HEK293 (cell line): ENCODE measurements at regions not wholly inside any gene's neighbourhood (a gene's known extent, or its start where the extent isn't known, plus 50 kb on each side); places are given as distances from the start of the nearest gene placed in this dataset.
A peak's percentile ranks its signal among the peaks of the same experiment; 100 is the strongest.

Experiments
- CTCF ChIA-PET: fragments of 350-600 bp; formaldehyde crosslinking; extraction: SDS; loops from one replicate; lab custom pipeline; 2021; ENCODE audit warnings: antibody characterized with exemption; lab: Yijun Ruan, JAX
- POLR2A ChIA-PET: fragments of 300-600 bp; formaldehyde crosslinking; extraction: SDS; loops from one replicate; lab custom pipeline; 2020; ENCODE audit warnings: antibody characterized with exemption, inconsistent platforms; lab: Yijun Ruan, JAX
- H3K27ac ChIP-seq: fragments of 200-500 bp; sonication (Bioruptor generic); 2 replicates; pipeline ENCODE4 v1.5.1; 2014; ENCODE audit warnings: low read depth, low read length, control low read depth, inconsistent platforms; ENCODE audit errors: extremely low read depth
- H3K36me3 ChIP-seq, 2 experiments: fragments of 200-500 bp in 1 of 2; sonication (Bioruptor generic) in 1 of 2; 1 replicate in 1 of 2; 2 replicates in 1 of 2; pipeline ENCODE4 v1.5.1; 2014 to 2017; ENCODE audit warnings: inconsistent platforms in 2 of 2, low read length in 2 of 2; ENCODE audit not compliant: control insufficient read depth in 2 of 2, insufficient read depth in 1 of 2
- H3K4me1 ChIP-seq: fragments of 200-500 bp; sonication (Bioruptor generic); 2 replicates; pipeline ENCODE4 v1.5.1; 2014; ENCODE audit warnings: mild to moderate bottlenecking, low read length, inconsistent platforms; ENCODE audit not compliant: control insufficient read depth, insufficient read depth
- H3K4me3 ChIP-seq: 2 replicates; pipeline ENCODE4 v1.5.1; 2011; ENCODE audit warnings: low read depth, mild to moderate bottlenecking, control low read depth, low read length, moderate library complexity
- H3K9me3 ChIP-seq: fragments of 200-500 bp; sonication (Bioruptor generic); 2 replicates; pipeline ENCODE4 v1.5.1; 2014; ENCODE audit warnings: low read depth, low read length, inconsistent platforms; ENCODE audit not compliant: control insufficient read depth, insufficient read depth
- FEZF1 ChIP-seq: fragments of 450-650 bp; formaldehyde crosslinking; IDR thresholded peaks from 2 replicates; pipeline ENCODE4 v1.5.1; 2016; ENCODE audit warnings: missing biosample characterization, missing genetic modification characterization
- GLIS1 ChIP-seq: fragments of 450-650 bp; formaldehyde crosslinking; IDR thresholded peaks from 2 replicates; pipeline ENCODE4 v1.5.1; 2016; ENCODE audit warnings: missing biosample characterization, missing genetic modification characterization
- HOXD13 ChIP-seq: sonication (generic); formaldehyde crosslinking; IDR thresholded peaks from 2 replicates; pipeline ENCODE4 v1.8.0; 2022; ENCODE audit warnings: missing genetic modification reagents, borderline replicate concordance
- IKZF3 ChIP-seq: fragments of 450-650 bp; IDR thresholded peaks from 2 replicates; pipeline ENCODE4 v1.5.0; 2018; ENCODE audit warnings: missing biosample characterization, mild to moderate bottlenecking, missing genetic modification characterization, moderate library complexity
- MZF1 ChIP-seq: fragments of 450-650 bp; formaldehyde crosslinking; IDR thresholded peaks from 2 replicates; pipeline ENCODE4 v1.5.1; 2017; ENCODE audit warnings: missing biosample characterization, missing genetic modification characterization, borderline replicate concordance
- OSR2 ChIP-seq: fragments of 450-650 bp; formaldehyde crosslinking; IDR thresholded peaks from 2 replicates; pipeline ENCODE4 v1.5.1; 2016; ENCODE audit warnings: missing biosample characterization, missing genetic modification characterization
- PRDM6 ChIP-seq: fragments of 450-650 bp; formaldehyde crosslinking; IDR thresholded peaks from 2 replicates; pipeline ENCODE4 v1.5.1; 2017; ENCODE audit warnings: missing biosample characterization, missing genetic modification characterization
- ZBTB8A ChIP-seq: fragments of 450-650 bp; formaldehyde crosslinking; IDR thresholded peaks from 2 replicates; pipeline ENCODE4 v1.5.1; 2016; ENCODE audit warnings: missing biosample characterization, missing genetic modification characterization
- ZFP3 ChIP-seq: fragments of 450-650 bp; formaldehyde crosslinking; IDR thresholded peaks from 2 replicates; pipeline ENCODE4 v1.5.1; 2016; ENCODE audit warnings: low read depth, missing biosample characterization, missing genetic modification characterization
- ZFP69B ChIP-seq: fragments of 450-650 bp; formaldehyde crosslinking; IDR thresholded peaks from 2 replicates; pipeline ENCODE4 v1.5.1; 2016; ENCODE audit warnings: missing biosample characterization, missing genetic modification characterization
- ZIC2 ChIP-seq: fragments of 450-650 bp; formaldehyde crosslinking; IDR thresholded peaks from 2 replicates; pipeline ENCODE4 v1.5.1; 2016; ENCODE audit warnings: missing biosample characterization, missing genetic modification characterization
- ZNF10 ChIP-seq: fragments of 450-650 bp; formaldehyde crosslinking; IDR thresholded peaks from 2 replicates; pipeline ENCODE4 v1.5.1; 2017; ENCODE audit warnings: missing biosample characterization, missing genetic modification characterization
- ZNF121 ChIP-seq: fragments of 450-650 bp; formaldehyde crosslinking; IDR thresholded peaks from 2 replicates; pipeline ENCODE4 v1.5.1; 2016; ENCODE audit warnings: missing biosample characterization, missing genetic modification characterization
- ZNF169 ChIP-seq: fragments of 450-650 bp; formaldehyde crosslinking; IDR thresholded peaks from 2 replicates; pipeline ENCODE4 v1.5.1; 2016; ENCODE audit warnings: missing biosample characterization, missing genetic modification characterization
- ZNF221 ChIP-seq: fragments of 450-650 bp; formaldehyde crosslinking; IDR thresholded peaks from 2 replicates; pipeline ENCODE4 v1.5.1; 2017; ENCODE audit warnings: missing biosample characterization, missing genetic modification characterization, borderline replicate concordance
- ZNF239 ChIP-seq: fragments of 450-650 bp; formaldehyde crosslinking; IDR thresholded peaks from 2 replicates; pipeline ENCODE4 v1.5.1; 2016; ENCODE audit warnings: missing biosample characterization, missing genetic modification characterization
- ZNF24 ChIP-seq: fragments of 450-650 bp; formaldehyde crosslinking; IDR thresholded peaks from 2 replicates; pipeline ENCODE4 v1.5.1; 2016; ENCODE audit warnings: missing biosample characterization, missing genetic modification characterization
- ZNF416 ChIP-seq: fragments of 450-650 bp; formaldehyde crosslinking; IDR thresholded peaks from 2 replicates; pipeline ENCODE4 v1.5.1; 2016; ENCODE audit warnings: missing biosample characterization, missing genetic modification characterization
- ZNF488 ChIP-seq: fragments of 450-650 bp; formaldehyde crosslinking; IDR thresholded peaks from 2 replicates; pipeline ENCODE4 v1.5.1; 2016; ENCODE audit warnings: missing biosample characterization, missing genetic modification characterization
- ZNF501 ChIP-seq: fragments of 450-650 bp; formaldehyde crosslinking; IDR thresholded peaks from 2 replicates; pipeline ENCODE4 v1.5.1; 2016; ENCODE audit warnings: missing biosample characterization, missing genetic modification characterization
- ZNF660 ChIP-seq: fragments of 450-650 bp; IDR thresholded peaks from 2 replicates; pipeline ENCODE4 v1.5.1; 2018; ENCODE audit warnings: missing biosample characterization, mild to moderate bottlenecking, missing genetic modification characterization
- TF ChIP-seq, protein P1 (sequence below): fragments of 450-650 bp; formaldehyde crosslinking; IDR thresholded peaks from 2 replicates; pipeline ENCODE4 v1.5.1; 2017; ENCODE audit warnings: missing biosample characterization, missing genetic modification characterization

- Histone ChIP-seq H3K9me3 (no peaks in the 10 kb centered on the region), H3K4me1 (no peaks in the 10 kb centered on the region), H3K4me3 (no peak overlapping the region), H3K27ac (no peak overlapping the region), H3K36me3 (no peaks in the 10 kb centered on the region)
- POLR2A ChIA-PET: no interaction called here
- TF ChIP-seq ZFP69B (tag by site-specific recombination) (no peak), IKZF3 (tag by site-specific recombination) (no peak), ZBTB8A (tag by site-specific recombination) (no peak)
- CTCF ChIA-PET: no interaction called here
Measured at GRCh38 chr2:11054783-11055678, 100.2 kb upstream of the SLC66A3 start.

DNA sequence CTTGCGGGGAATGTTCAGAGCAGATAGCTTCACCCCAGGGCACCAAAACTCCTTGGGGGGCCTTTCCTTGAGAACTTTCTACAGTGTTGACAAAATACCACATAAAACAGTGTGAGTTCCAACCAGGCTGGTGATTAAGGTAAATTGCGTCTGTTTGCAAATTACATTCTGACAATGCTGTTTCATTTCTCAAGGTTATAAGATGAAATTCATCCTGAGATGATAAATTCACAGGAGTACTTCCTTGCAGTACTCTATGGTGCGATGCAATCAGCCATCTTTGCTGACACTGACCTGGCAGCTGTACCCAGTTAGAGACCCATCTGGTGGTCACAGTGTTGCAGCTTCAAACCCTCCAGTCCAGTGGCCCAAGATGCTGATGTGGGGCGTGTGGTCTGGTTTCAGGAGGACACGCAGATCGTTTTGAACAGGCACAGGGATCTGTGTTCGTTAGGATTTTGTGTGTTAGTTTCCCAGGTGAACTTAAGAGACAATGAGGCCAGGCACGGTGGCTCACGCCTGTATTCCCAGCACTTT is 99.5 kb upstream of the SLC66A3 start:
- Histone ChIP-seq H3K9me3 (no peaks in the 10 kb centered on the region), H3K27ac (no peak overlapping the region), H3K4me3 (no peak overlapping the region), H3K36me3 (no peaks in the 10 kb centered on the region), H3K4me1 (no peaks in the 10 kb centered on the region)
- ChIA-PET CTCF (interaction anchor here (0.6 kb wide), 1 partner anchor 338 kb away, joined by 5 read pairs; no protein-coding TSS in a partner anchor), POLR2A (no interaction called here)
- TF ChIP-seq ZNF416 (tag by site-specific recombination) (no peak), ZNF239 (no peak), HOXD13 (no peak), GLIS1 (tag by site-specific recombination) (peak; percentile 20; the same call in 1 of the 2 replicates), ZNF24 (tag by site-specific recombination) (no peak), ZNF10 (tag by site-specific recombination) (no peak), ZNF501 (no peak), ZIC2 (tag by site-specific recombination) (peak; percentile 77), ZNF169 (tag by site-specific recombination) (no peak)

DNA sequence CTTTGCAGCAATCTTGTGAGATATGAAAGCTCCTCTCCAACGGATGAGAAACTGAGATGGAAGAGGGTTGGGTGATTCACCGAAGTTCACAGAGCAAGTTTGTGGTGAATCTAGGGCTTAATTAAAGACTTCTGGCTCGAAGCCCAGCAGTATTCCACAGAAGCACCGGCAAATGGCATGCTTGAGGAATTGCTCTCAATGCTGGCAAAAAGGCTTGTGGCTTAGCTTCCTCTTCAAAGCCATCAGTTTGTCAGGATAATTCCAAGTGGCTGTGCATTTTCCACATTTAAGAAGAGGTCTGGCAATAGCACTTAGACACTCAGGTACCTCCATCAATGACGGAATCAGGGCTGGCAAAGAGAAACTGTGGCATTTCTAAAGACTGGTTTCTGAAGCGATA is 98.7 kb upstream of the SLC66A3 start:
- POLR2A ChIA-PET: no interaction called here
- Histone ChIP-seq H3K4me3 (no peak overlapping the region), H3K27ac (no peak overlapping the region), H3K9me3 (no peaks in the 10 kb centered on the region), H3K36me3 (no peaks in the 10 kb centered on the region), H3K4me1 (no peaks in the 10 kb centered on the region)
- TF ChIP-seq ZNF660 (tag by site-specific recombination): 0 out of 2 replicates have a peak, but pooled peaks have one; percentile 45
- TF ChIP-seq, protein P1, sequence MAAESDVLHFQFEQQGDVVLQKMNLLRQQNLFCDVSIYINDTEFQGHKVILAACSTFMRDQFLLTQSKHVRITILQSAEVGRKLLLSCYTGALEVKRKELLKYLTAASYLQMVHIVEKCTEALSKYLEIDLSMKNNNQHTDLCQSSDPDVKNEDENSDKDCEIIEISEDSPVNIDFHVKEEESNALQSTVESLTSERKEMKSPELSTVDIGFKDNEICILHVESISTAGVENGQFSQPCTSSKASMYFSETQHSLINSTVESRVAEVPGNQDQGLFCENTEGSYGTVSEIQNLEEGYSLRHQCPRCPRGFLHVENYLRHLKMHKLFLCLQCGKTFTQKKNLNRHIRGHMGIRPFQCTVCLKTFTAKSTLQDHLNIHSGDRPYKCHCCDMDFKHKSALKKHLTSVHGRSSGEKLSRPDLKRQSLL (tag by site-specific recombination): no peak
- no peak for TF ChIP-seq ZFP3 (tag by site-specific recombination)
- no peak for TF ChIP-seq ZNF488 (tag by site-specific recombination)
- no peak for TF ChIP-seq MZF1 (tag by site-specific recombination)
- 0 out of 2 replicates have a peak, but pooled peaks have one; percentile 51 for TF ChIP-seq OSR2 (tag by site-specific recombination)
- TF ChIP-seq FEZF1 (tag by site-specific recombination): peak; percentile 58; the same call in 1 of the 2 replicates
- TF ChIP-seq ZNF221: no peak
- no peak for TF ChIP-seq PRDM6 (tag by site-specific recombination)
- TF ChIP-seq ZNF121 (tag by site-specific recombination): no peak
- CTCF ChIA-PET: interaction anchor here (0.7 to 2.5 kb wide), 3 partner anchors 16 to 148 kb away, joined by 3 to 9 read pairs (median 4); no protein-coding TSS in a partner anchor
